NB4 (cell line): ENCODE measurements at regions not wholly inside any gene's neighbourhood (a gene's known extent, or its start where the extent isn't known, plus 50 kb on each side); places are given as distances from the start of the nearest gene placed in this dataset.

ENCODE experiments used
- CTCF ChIP-seq: IDR thresholded peaks from one replicate; pipeline ENCODE4 v1.5.1; 2012; ENCODE audit warnings: low read depth, low read length
- MAX ChIP-seq: IDR thresholded peaks from 2 replicates; pipeline ENCODE4 v1.6.1; 2011; ENCODE audit warnings: low read depth, low read length
- MYC ChIP-seq: IDR thresholded peaks from 2 replicates; pipeline ENCODE4 v1.6.1; 2011; ENCODE audit warnings: low read depth, low read length
- POLR2A ChIP-seq: IDR thresholded peaks from 2 replicates; pipeline ENCODE4 v1.6.1; 2011; ENCODE audit warnings: mild to moderate bottlenecking; ENCODE audit not compliant: insufficient read length; ENCODE audit errors: extremely low read depth

- TF ChIP-seq CTCF (no peak), POLR2A (no peak), MAX (no peak), MYC (no peak)
These were observed 165.4 kb downstream of the KATNAL1 start for GRCh38 chr13:30141775-30142485.
